Esophagus muscularis mucosa (tissue), 4 donors: ENCODE measurements at regions not wholly inside any gene's neighbourhood (a gene's known extent, or its start where the extent isn't known, plus 50 kb on each side); places are given as distances from the start of the nearest gene placed in this dataset.

Experiments used
- EP300 ChIP-seq: sonication (generic); formaldehyde crosslinking; IDR thresholded peaks from one replicate; pipeline ENCODE4 v1.6.1; 2017; ENCODE audit warnings: antibody characterized with exemption
- POLR2A ChIP-seq: fragments of 450-650 bp; IDR thresholded peaks from one replicate; pipeline ENCODE4 v1.6.1; 2017; ENCODE audit warnings: antibody characterized with exemption, moderate library complexity, mild to moderate bottlenecking, low read depth
- POLR2AphosphoS5 ChIP-seq, 2 donors: sonication (generic); formaldehyde crosslinking; IDR thresholded peaks; one replicate each; pipeline ENCODE4 v1.6.1; 2017; ENCODE audit warnings: antibody characterized with exemption in 2 of 2
- TF ChIP-seq, protein P1 (sequence below), 3 experiments: fragments of 200-600 bp in 2 of 3; fragments of 450-650 bp in 1 of 3; sonication (generic) in 2 of 3; IDR thresholded peaks; one replicate each; pipeline ENCODE4 v1.5.1; 2017 to 2019; ENCODE audit warnings: antibody characterized with exemption in 3 of 3, mild to moderate bottlenecking in 2 of 3, moderate library complexity in 1 of 3

GRCh38 chr5:130267926-130268325 is 363.7 kb downstream of the CHSY3 start:
- TF ChIP-seq POLR2A (no peak), EP300 (no peak), POLR2AphosphoS5 (IDR thresholded peaks at IDR 0.05) (no peak)
- TF ChIP-seq, protein P1, sequence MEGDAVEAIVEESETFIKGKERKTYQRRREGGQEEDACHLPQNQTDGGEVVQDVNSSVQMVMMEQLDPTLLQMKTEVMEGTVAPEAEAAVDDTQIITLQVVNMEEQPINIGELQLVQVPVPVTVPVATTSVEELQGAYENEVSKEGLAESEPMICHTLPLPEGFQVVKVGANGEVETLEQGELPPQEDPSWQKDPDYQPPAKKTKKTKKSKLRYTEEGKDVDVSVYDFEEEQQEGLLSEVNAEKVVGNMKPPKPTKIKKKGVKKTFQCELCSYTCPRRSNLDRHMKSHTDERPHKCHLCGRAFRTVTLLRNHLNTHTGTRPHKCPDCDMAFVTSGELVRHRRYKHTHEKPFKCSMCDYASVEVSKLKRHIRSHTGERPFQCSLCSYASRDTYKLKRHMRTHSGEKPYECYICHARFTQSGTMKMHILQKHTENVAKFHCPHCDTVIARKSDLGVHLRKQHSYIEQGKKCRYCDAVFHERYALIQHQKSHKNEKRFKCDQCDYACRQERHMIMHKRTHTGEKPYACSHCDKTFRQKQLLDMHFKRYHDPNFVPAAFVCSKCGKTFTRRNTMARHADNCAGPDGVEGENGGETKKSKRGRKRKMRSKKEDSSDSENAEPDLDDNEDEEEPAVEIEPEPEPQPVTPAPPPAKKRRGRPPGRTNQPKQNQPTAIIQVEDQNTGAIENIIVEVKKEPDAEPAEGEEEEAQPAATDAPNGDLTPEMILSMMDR (IDR thresholded peaks at IDR 0.05): no peak
